ENCODE measurements at regions not wholly inside any gene's neighbourhood (a gene's known extent, or its start where the extent isn't known, plus 50 kb on each side); places are given as distances from the start of the nearest gene placed in this dataset.

DNA sequence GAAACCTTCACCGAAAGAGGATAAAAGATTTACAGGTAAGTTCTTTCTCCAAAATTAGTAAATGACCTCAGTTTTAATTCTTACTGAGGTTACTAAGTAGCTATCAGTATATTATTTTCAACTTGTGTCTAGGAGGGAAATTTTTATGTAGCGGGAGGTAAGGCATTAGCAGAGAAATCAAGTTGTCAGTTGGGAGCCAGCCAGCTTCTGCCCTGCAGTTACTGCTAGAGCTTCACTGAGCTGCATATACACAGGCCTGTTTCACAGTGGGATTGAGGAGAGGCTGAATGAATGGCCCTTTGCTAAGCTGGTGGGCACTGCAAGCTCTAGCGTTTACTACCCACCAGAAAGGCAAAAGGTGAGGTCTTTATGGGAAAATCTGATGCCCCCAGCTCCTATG, 105.7 kb downstream of the ACAA2 start (continued):
- TF ChIP-seq POLR2AphosphoS5 (IDR thresholded peaks at IDR 0.05; ENCODE audit: low read depth, low read length) (no peak), SP2 (IDR thresholded peaks at IDR 0.05; ENCODE audit: low read length) (no peak), ZNF274 (IDR thresholded peaks at IDR 0.05; ENCODE audit: borderline replicate concordance, extremely low read depth, low read length) (no peak), CHD2 (IDR thresholded peaks at IDR 0.05; ENCODE audit: low read length) (no peak), JUND (IDR thresholded peaks at IDR 0.05; ENCODE audit: low read length) (no peak)

All from H1 (cell line).